Caco-2 (cell line): ENCODE measurements at regions not wholly inside any gene's neighbourhood (a gene's known extent, or its start where the extent isn't known, plus 50 kb on each side); places are given as distances from the start of the nearest gene placed in this dataset.
"Not testable (repeated sequence)": the region's sequence is repeated elsewhere in the genome, so short reads cannot be mapped to it uniquely, and the experiment has no call there.

ENCODE experiments used
- BruUV-seq: library from RNA; stranded (reverse); fragments of 400-500 nt; replicated peaks from 2 replicates; lab custom pipeline; 2021; lab: Mats Ljungman, UMichigan
- CTCF ChIA-PET: fragments of 300-600 bp; sonication (Branson Sonifier 250); formaldehyde crosslinking; loops from one replicate; lab custom pipeline; 2022; ENCODE audit warnings: antibody characterized with exemption; lab: Charles Lee
- POLR2A ChIA-PET: fragments of 300-600 bp; sonication (Branson Sonifier 250); formaldehyde crosslinking; loops from one replicate; lab custom pipeline; 2022; ENCODE audit warnings: antibody characterized with exemption; lab: Charles Lee
- DNase-seq, 2 experiments: peaks; one replicate each; pipeline versions ENCODE4 v3.0.0 to v3.0.0-alpha.2; 2020 to 2022
- H3K27me3 ChIP-seq: replicated peaks from 2 replicates; pipeline ENCODE4 v1.6.0; 2011; ENCODE audit warnings: low read length; ENCODE audit not compliant: control insufficient read depth, insufficient read depth
- H3K36me3 ChIP-seq: 2 replicates; pipeline ENCODE4 v1.5.1; 2011; ENCODE audit warnings: low read length; ENCODE audit not compliant: control insufficient read depth, insufficient read depth
- H3K4me1 ChIP-seq: fragments of 250-450 bp; sonication (Bioruptor Pico); 2 replicates; pipeline ENCODE4 v1.5.1; 2020; ENCODE audit warnings: mild to moderate bottlenecking
- H3K4me3 ChIP-seq: 2 replicates; pipeline ENCODE4 v1.5.1; 2011; ENCODE audit warnings: low read depth, mild to moderate bottlenecking, control low read depth, low read length
- H3K9me3 ChIP-seq: fragments of 250-450 bp; sonication (Bioruptor Pico); 2 replicates; pipeline ENCODE4 v1.5.1; 2020; ENCODE audit warnings: mild to moderate bottlenecking, moderate library complexity
- H3K27ac Mint-ChIP-seq: one replicate; pipeline ENCODE4 v1.8.0; 2022; ENCODE audit warnings: mixed read lengths; ENCODE audit not compliant: unreplicated experiment
- H3K27me3 Mint-ChIP-seq: one replicate; pipeline ENCODE4 v1.8.0; 2022; ENCODE audit warnings: mixed read lengths; ENCODE audit not compliant: insufficient read depth, unreplicated experiment
- H3K36me3 Mint-ChIP-seq: one replicate; pipeline ENCODE4 v1.8.0; 2022; ENCODE audit warnings: mild to moderate bottlenecking, mixed read lengths; ENCODE audit not compliant: insufficient read depth, unreplicated experiment
- H3K4me1 Mint-ChIP-seq: one replicate; pipeline ENCODE4 v1.8.0; 2022; ENCODE audit warnings: low read depth, mixed read lengths; ENCODE audit not compliant: unreplicated experiment
- H3K4me3 Mint-ChIP-seq: one replicate; pipeline ENCODE4 v1.8.0; 2022; ENCODE audit warnings: mild to moderate bottlenecking, moderate library complexity, mixed read lengths; ENCODE audit not compliant: unreplicated experiment
- H3K9me3 Mint-ChIP-seq: one replicate; pipeline ENCODE4 v1.8.0; 2022; ENCODE audit warnings: mixed read lengths; ENCODE audit not compliant: unreplicated experiment
- CTCF ChIP-seq, 2 experiments: fragments of 200-600 bp in 1 of 2; IDR thresholded peaks; 1 replicate in 1 of 2; 2 replicates in 1 of 2; pipeline versions ENCODE4 v1.5.1 to v1.8.0; 2011 to 2022; ENCODE audit warnings: antibody characterized with exemption in 1 of 2, control low read depth in 1 of 2, inconsistent platforms in 1 of 2, low read depth in 1 of 2, low read length in 1 of 2, mild to moderate bottlenecking in 1 of 2, moderate library complexity in 1 of 2; ENCODE audit not compliant: insufficient read depth in 1 of 2, severe bottlenecking in 1 of 2, unreplicated experiment in 1 of 2
- intact Hi-C: fragments of 100-400 bp; cut with micrococcal nuclease; formaldehyde crosslinking; loops from one replicate; pipeline ENCODE4 v1.10.0; 2022; ENCODE audit not compliant: unreplicated experiment

GRCh38 chr20:57108218-57108617 is 158.2 kb downstream of the BMP7 start:
- no peak for TF ChIP-seq CTCF (IDR thresholded peaks at IDR 0.05; ENCODE audit: insufficient read depth in 1 of 2, low read depth in 1 of 2, low read length in 1 of 2, severe bottlenecking in 1 of 2, unreplicated experiment in 1 of 2)
- no TSS peak for BruUV-seq
- Histone ChIP-seq H3K4me1 (peaks cover 16% of the 10 kb centered on the region), H3K9me3 (no peaks in the 10 kb centered on the region), H3K4me3 (no peak overlapping the region), H3K27me3 (no peaks in the 10 kb centered on the region), H3K36me3 (no peaks in the 10 kb centered on the region)
- peaks cover 6% of the 10 kb centered on the region for H3K4me1 Mint-ChIP-seq
- intact Hi-C loops: no loop called here
- no peak overlapping the region for H3K4me3 Mint-ChIP-seq
- ChIA-PET POLR2A (no interaction called here), CTCF (interaction anchor here (0.9 to 1.3 kb wide), 3 partner anchors 224 to 238 kb away, joined by 3 to 7 read pairs (median 3); no protein-coding TSS in a partner anchor)
- H3K9me3 Mint-ChIP-seq: no peaks in the 10 kb centered on the region
- H3K36me3 Mint-ChIP-seq: no peaks in the 10 kb centered on the region
- peaks cover 4% of the 10 kb centered on the region for H3K27me3 Mint-ChIP-seq
- no peak for DNase-seq
- H3K27ac Mint-ChIP-seq: no peak overlapping the region

- H3K4me3 Mint-ChIP-seq: no peak overlapping the region
- Histone ChIP-seq H3K36me3 (no peaks in the 10 kb centered on the region), H3K27me3 (no peaks in the 10 kb centered on the region), H3K4me3 (no peak overlapping the region), H3K4me1 (peaks cover 16% of the 10 kb centered on the region), H3K9me3 (no peaks in the 10 kb centered on the region)
- no TSS peak for BruUV-seq
- TF ChIP-seq CTCF (IDR thresholded peaks at IDR 0.05; ENCODE audit: insufficient read depth in 1 of 2, low read depth in 1 of 2, low read length in 1 of 2, severe bottlenecking in 1 of 2, unreplicated experiment in 1 of 2): peak; percentile 16 to 22
- DNase-seq: peak; percentile 42 to 67
- no peaks in the 10 kb centered on the region for H3K36me3 Mint-ChIP-seq
- intact Hi-C loops: no loop called here
- no peaks in the 10 kb centered on the region for H3K9me3 Mint-ChIP-seq
- peaks cover 4% of the 10 kb centered on the region for H3K27me3 Mint-ChIP-seq
- CTCF ChIA-PET: interaction anchor here (0.7 to 1.3 kb wide), 6 partner anchors 10 to 238 kb away, joined by 3 to 7 read pairs (median 3); no protein-coding TSS in a partner anchor
- H3K27ac Mint-ChIP-seq: no peak overlapping the region
- peaks cover 6% of the 10 kb centered on the region for H3K4me1 Mint-ChIP-seq
- POLR2A ChIA-PET: no interaction called here
Observed at GRCh38 chr20:57108742-57109570, 157.5 kb downstream of the BMP7 start.

GRCh38 chr20:57109571-57109953 is 156.9 kb downstream of the BMP7 start:
- POLR2A ChIA-PET: no interaction called here
- H3K27me3 Mint-ChIP-seq: no peaks in the 10 kb centered on the region

GRCh38 chr20:57110121-57111027 is 156.1 kb downstream of the BMP7 start:
- H3K9me3 Mint-ChIP-seq, H3K27me3 ChIP-seq, H3K27ac Mint-ChIP-seq, BruUV-seq, H3K4me1 Mint-ChIP-seq, H3K27me3 Mint-ChIP-seq, POLR2A ChIA-PET, CTCF ChIA-PET, DNase-seq, H3K9me3 ChIP-seq, intact Hi-C loops, H3K4me3 Mint-ChIP-seq, H3K4me3 ChIP-seq, H3K36me3 ChIP-seq, H3K36me3 Mint-ChIP-seq: not testable (repeated sequence)
- H3K4me1 ChIP-seq: peaks cover 16% of the 10 kb centered on the region

More at GRCh38 chr20:57109571-57109953, 156.9 kb downstream of the BMP7 start:
- BruUV-seq: no TSS peak
- H3K27ac Mint-ChIP-seq: no peak overlapping the region
- H3K36me3 Mint-ChIP-seq: no peaks in the 10 kb centered on the region
- no peak for DNase-seq
- no peak for TF ChIP-seq CTCF (IDR thresholded peaks at IDR 0.05; ENCODE audit: insufficient read depth in 1 of 2, low read depth in 1 of 2, low read length in 1 of 2, severe bottlenecking in 1 of 2, unreplicated experiment in 1 of 2)
- H3K4me1 Mint-ChIP-seq: peaks cover 6% of the 10 kb centered on the region
- peaks cover 16% of the 10 kb centered on the region for H3K4me1 ChIP-seq
- H3K4me3 ChIP-seq: no peak overlapping the region
- H3K4me3 Mint-ChIP-seq: no peak overlapping the region
- CTCF ChIA-PET: interaction anchor here (0.7 to 1.3 kb wide), 2 partner anchors 18 to 223 kb away, joined by 3 to 7 read pairs; no protein-coding TSS in a partner anchor
- H3K36me3 ChIP-seq: no peaks in the 10 kb centered on the region
- H3K9me3 ChIP-seq: no peaks in the 10 kb centered on the region
- intact Hi-C loops: no loop called here
- H3K9me3 Mint-ChIP-seq: no peaks in the 10 kb centered on the region
- H3K27me3 ChIP-seq: no peaks in the 10 kb centered on the region
